WTC11 (cell line): ENCODE measurements at regions not wholly inside any gene's neighbourhood (a gene's known extent, or its start where the extent isn't known, plus 50 kb on each side); places are given as distances from the start of the nearest gene placed in this dataset.

Experiments used
- ATAC-seq: fragments of 200-7000 bp; cut with Tn5 transposase; 2 replicates; pipeline ENCODE4 v1.10.0; 2021; ENCODE audit warnings: mild to moderate bottlenecking, moderate library complexity
- CTCF ChIA-PET: fragments of 300-600 bp; sonication (Branson Sonifier 250); formaldehyde crosslinking; loops from one replicate; lab custom pipeline; 2021; ENCODE audit warnings: antibody characterized with exemption; lab: Charles Lee
- POLR2A ChIA-PET: fragments of 350-600 bp; sonication (Branson Sonifier 250); formaldehyde crosslinking; loops from one replicate; lab custom pipeline; 2021; ENCODE audit warnings: antibody characterized with exemption; lab: Charles Lee
- DNase-seq: peaks from one replicate; pipeline ENCODE4 v3.0.0; 2021; ENCODE audit warnings: low spot score
- H3K27ac Mint-ChIP-seq: 2 replicates; pipeline ENCODE4 v1.8.0; 2021; ENCODE audit warnings: mixed read lengths
- H3K27me3 Mint-ChIP-seq: 2 replicates; pipeline ENCODE4 v1.8.0; 2021; ENCODE audit warnings: low read depth, mild to moderate bottlenecking, moderate library complexity, mixed read lengths
- H3K36me3 Mint-ChIP-seq: 2 replicates; pipeline ENCODE4 v1.8.0; 2021; ENCODE audit warnings: mixed read lengths
- H3K4me1 Mint-ChIP-seq: 2 replicates; pipeline ENCODE4 v1.8.0; 2022; ENCODE audit warnings: mixed read lengths
- H3K4me3 Mint-ChIP-seq: 2 replicates; pipeline ENCODE4 v1.8.0; 2021; ENCODE audit warnings: mild to moderate bottlenecking, moderate library complexity, mixed read lengths
- H3K9me3 Mint-ChIP-seq: 2 replicates; pipeline ENCODE4 v1.8.0; 2021; ENCODE audit warnings: mixed read lengths
- ARID4B ChIP-seq: sonication (generic); formaldehyde crosslinking; IDR thresholded peaks from 2 replicates; pipeline ENCODE4 v1.8.0; 2023; ENCODE audit warnings: missing genetic modification reagents, mild to moderate bottlenecking, borderline replicate concordance
- E2F5 ChIP-seq: sonication (generic); formaldehyde crosslinking; IDR thresholded peaks from 2 replicates; pipeline ENCODE4 v1.8.1; 2022; ENCODE audit warnings: mild to moderate bottlenecking, moderate library complexity, missing genetic modification reagents
- NFATC4 ChIP-seq: fragments of 250-450 bp; sonication (Bioruptor Pico); IDR thresholded peaks from 2 replicates; pipeline ENCODE4 v1.9.0; 2021; ENCODE audit warnings: mild to moderate bottlenecking
- NR2C2 ChIP-seq: sonication (generic); formaldehyde crosslinking; IDR thresholded peaks from 2 replicates; pipeline ENCODE4 v1.8.0; 2022; ENCODE audit warnings: mild to moderate bottlenecking, missing genetic modification reagents
- SOX15 ChIP-seq: fragments of 250-450 bp; sonication (Bioruptor Pico); IDR thresholded peaks from 2 replicates; pipeline ENCODE4 v1.9.0; 2021; ENCODE audit warnings: mild to moderate bottlenecking
- STAT6 ChIP-seq: sonication (generic); formaldehyde crosslinking; conservative IDR thresholded peaks from 2 replicates; pipeline ENCODE4 v1.8.1; 2023; ENCODE audit warnings: mild to moderate bottlenecking, low read depth, missing genetic modification reagents, moderate library complexity
- USF2 ChIP-seq: sonication (generic); formaldehyde crosslinking; IDR thresholded peaks from 2 replicates; pipeline ENCODE4 v1.8.1; 2023; ENCODE audit warnings: mild to moderate bottlenecking, missing genetic modification reagents, moderate library complexity
- ZNF219 ChIP-seq: sonication (generic); formaldehyde crosslinking; IDR thresholded peaks from 2 replicates; pipeline ENCODE4 v1.8.0; 2023; ENCODE audit warnings: missing genetic modification reagents, mild to moderate bottlenecking, borderline replicate concordance
- ZNF396 ChIP-seq: fragments of 250-450 bp; sonication (Bioruptor Pico); IDR thresholded peaks from 2 replicates; pipeline ENCODE4 v1.8.0; 2021; ENCODE audit warnings: mild to moderate bottlenecking, moderate library complexity, borderline replicate concordance
- ZNF425 ChIP-seq: fragments of 250-450 bp; sonication (Bioruptor Pico); conservative IDR thresholded peaks from 2 replicates; pipeline ENCODE4 v1.9.0; 2021; ENCODE audit warnings: mild to moderate bottlenecking
- ZNF532 ChIP-seq: fragments of 250-450 bp; sonication (Bioruptor Pico); IDR thresholded peaks from 2 replicates; pipeline ENCODE4 v1.9.0; 2021; ENCODE audit warnings: mild to moderate bottlenecking, borderline replicate concordance
- TF ChIP-seq, protein P1 (sequence below): sonication (generic); formaldehyde crosslinking; IDR thresholded peaks from 2 replicates; pipeline ENCODE4 v1.8.0; 2023; ENCODE audit warnings: mild to moderate bottlenecking, missing genetic modification reagents
- TF ChIP-seq, protein P2 (sequence below): fragments of 250-450 bp; sonication (Bioruptor Pico); IDR thresholded peaks from 2 replicates; pipeline ENCODE4 v1.9.0; 2021; ENCODE audit warnings: moderate library complexity, mild to moderate bottlenecking, inconsistent platforms, borderline replicate concordance
- TF ChIP-seq, protein P3 (sequence below): sonication (generic); formaldehyde crosslinking; IDR thresholded peaks from 2 replicates; pipeline ENCODE4 v1.8.0; 2022; ENCODE audit warnings: mild to moderate bottlenecking, missing genetic modification reagents
- TF ChIP-seq, protein P4 (sequence below): sonication (generic); formaldehyde crosslinking; conservative IDR thresholded peaks from 2 replicates; pipeline ENCODE4 v1.8.1; 2022; ENCODE audit warnings: mild to moderate bottlenecking, missing genetic modification reagents

- Mint-ChIP-seq H3K9me3 (no peaks in the 10 kb centered on the region), H3K4me3 (no peak overlapping the region), H3K27ac (no peak overlapping the region), H3K27me3 (no peaks in the 10 kb centered on the region), H3K36me3 (no peaks in the 10 kb centered on the region), H3K4me1 (peaks cover under 1% of the 10 kb centered on the region; the same call in 1 of the 2 replicates)
- ChIA-PET POLR2A (no interaction called here), CTCF (no interaction called here)
- ATAC-seq (no peak), DNase-seq (no peak)
- TF ChIP-seq, protein P1, sequence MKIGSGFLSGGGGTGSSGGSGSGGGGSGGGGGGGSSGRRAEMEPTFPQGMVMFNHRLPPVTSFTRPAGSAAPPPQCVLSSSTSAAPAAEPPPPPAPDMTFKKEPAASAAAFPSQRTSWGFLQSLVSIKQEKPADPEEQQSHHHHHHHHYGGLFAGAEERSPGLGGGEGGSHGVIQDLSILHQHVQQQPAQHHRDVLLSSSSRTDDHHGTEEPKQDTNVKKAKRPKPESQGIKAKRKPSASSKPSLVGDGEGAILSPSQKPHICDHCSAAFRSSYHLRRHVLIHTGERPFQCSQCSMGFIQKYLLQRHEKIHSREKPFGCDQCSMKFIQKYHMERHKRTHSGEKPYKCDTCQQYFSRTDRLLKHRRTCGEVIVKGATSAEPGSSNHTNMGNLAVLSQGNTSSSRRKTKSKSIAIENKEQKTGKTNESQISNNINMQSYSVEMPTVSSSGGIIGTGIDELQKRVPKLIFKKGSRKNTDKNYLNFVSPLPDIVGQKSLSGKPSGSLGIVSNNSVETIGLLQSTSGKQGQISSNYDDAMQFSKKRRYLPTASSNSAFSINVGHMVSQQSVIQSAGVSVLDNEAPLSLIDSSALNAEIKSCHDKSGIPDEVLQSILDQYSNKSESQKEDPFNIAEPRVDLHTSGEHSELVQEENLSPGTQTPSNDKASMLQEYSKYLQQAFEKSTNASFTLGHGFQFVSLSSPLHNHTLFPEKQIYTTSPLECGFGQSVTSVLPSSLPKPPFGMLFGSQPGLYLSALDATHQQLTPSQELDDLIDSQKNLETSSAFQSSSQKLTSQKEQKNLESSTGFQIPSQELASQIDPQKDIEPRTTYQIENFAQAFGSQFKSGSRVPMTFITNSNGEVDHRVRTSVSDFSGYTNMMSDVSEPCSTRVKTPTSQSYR (CRISPR knock-in tag) = no peak
- TF ChIP-seq ZNF532 (CRISPR knock-in tag) = no peak
- TF ChIP-seq ARID4B = no peak
- TF ChIP-seq, protein P2, sequence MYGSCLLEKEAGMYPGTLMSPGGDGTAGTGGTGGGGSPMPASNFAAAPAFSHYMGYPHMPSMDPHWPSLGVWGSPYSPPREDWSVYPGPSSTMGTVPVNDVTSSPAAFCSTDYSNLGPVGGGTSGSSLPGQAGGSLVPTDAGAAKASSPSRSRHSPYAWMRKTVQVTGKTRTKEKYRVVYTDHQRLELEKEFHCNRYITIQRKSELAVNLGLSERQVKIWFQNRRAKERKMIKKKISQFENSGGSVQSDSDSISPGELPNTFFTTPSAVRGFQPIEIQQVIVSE (CRISPR knock-in tag) = no peak
- no peak for TF ChIP-seq E2F5 (CRISPR knock-in tag)
- TF ChIP-seq, protein P3, sequence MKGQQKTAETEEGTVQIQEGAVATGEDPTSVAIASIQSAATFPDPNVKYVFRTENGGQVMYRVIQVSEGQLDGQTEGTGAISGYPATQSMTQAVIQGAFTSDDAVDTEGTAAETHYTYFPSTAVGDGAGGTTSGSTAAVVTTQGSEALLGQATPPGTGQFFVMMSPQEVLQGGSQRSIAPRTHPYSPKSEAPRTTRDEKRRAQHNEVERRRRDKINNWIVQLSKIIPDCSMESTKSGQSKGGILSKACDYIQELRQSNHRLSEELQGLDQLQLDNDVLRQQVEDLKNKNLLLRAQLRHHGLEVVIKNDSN = no peak
- TF ChIP-seq ZNF219 = no peak
- no peak for TF ChIP-seq SOX15 (CRISPR knock-in tag)
- no peak for TF ChIP-seq ZNF396
- no peak for TF ChIP-seq NR2C2 (CRISPR knock-in tag)
- TF ChIP-seq NFATC4 (CRISPR knock-in tag) = no peak
- no peak for TF ChIP-seq ZNF425 (CRISPR knock-in tag)
- no peak for TF ChIP-seq USF2 (CRISPR knock-in tag)
- TF ChIP-seq, protein P4, sequence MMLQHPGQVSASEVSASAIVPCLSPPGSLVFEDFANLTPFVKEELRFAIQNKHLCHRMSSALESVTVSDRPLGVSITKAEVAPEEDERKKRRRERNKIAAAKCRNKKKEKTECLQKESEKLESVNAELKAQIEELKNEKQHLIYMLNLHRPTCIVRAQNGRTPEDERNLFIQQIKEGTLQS = no peak
- TF ChIP-seq STAT6 (CRISPR knock-in tag) = no peak
These were observed 488.0 kb upstream of the SEMA3A start for GRCh38 chr7:84682543-84682942.
